ENCODE measurements at regions not wholly inside any gene's neighbourhood (a gene's known extent, or its start where the extent isn't known, plus 50 kb on each side); places are given as distances from the start of the nearest gene placed in this dataset.

DNA sequence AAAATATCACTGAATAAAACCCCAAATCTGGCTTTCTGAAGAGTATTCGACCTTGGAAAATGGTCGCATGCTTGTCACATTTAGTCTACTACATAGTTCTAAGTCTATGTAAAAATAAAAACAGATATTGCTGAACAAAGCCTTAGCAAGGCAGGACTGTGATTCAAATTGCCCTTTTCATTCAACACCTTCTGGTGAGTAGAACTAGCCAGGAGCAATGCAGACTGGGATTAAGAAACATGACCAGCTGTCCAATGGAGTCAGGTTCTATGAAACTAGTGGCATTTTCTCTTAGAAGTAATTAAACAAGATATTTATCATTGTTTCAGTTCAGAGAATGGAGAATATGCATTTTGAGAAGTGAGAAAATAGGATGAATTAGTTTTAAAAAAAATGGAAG lies 1260.5 kb upstream of the ACVR2A start:
- H3K27me3 ChIP-seq (ENCODE audit: control insufficient read depth, insufficient read depth, low read length) = no peaks in the 10 kb centered on the region
- no peak for FAIRE-seq

DNA sequence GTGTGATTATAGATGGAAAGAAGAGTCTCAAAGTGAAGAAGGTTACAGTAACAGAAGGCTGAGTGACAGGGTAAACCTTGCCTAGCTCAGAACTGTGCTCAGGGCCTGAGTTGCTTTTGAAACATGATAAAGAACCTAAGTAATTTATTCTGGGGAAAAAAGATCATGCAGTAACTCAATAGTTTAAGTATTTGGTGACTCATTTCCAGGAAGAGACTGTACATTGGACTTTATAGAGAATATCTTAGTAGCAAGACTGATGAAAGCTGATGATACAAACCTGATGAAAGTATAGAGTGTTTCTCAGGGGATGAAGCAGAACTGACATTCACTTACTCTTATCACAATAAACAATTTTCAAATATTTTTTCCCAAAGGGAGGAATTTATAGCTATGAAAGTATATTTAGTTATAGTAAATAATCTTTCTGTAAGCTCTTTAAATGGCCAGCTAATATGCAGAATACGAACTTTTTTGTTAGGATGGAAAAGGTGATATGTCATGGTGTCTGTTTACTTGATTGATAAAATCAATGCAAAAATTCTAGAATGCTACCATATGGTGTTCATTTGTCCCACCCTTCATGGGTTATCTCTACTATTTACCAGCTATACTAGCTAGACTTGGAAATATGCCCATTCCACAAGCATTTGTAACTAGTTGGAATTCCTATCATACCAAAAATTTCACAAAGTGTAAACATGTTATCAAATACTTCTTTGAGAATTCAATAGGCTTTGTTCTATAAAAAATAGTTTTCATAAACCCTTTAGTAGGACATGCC lies 1265.5 kb upstream of the ACVR2A start:
- Histone ChIP-seq H3K4me3 (ENCODE audit: low read depth, low read length) (no peak overlapping the region), H3K27me3 (ENCODE audit: control insufficient read depth, insufficient read depth, low read length) (no peaks in the 10 kb centered on the region), H3K36me3 (ENCODE audit: control insufficient read depth, insufficient read depth, low read length) (no peaks in the 10 kb centered on the region)
- TF ChIP-seq, protein P1, sequence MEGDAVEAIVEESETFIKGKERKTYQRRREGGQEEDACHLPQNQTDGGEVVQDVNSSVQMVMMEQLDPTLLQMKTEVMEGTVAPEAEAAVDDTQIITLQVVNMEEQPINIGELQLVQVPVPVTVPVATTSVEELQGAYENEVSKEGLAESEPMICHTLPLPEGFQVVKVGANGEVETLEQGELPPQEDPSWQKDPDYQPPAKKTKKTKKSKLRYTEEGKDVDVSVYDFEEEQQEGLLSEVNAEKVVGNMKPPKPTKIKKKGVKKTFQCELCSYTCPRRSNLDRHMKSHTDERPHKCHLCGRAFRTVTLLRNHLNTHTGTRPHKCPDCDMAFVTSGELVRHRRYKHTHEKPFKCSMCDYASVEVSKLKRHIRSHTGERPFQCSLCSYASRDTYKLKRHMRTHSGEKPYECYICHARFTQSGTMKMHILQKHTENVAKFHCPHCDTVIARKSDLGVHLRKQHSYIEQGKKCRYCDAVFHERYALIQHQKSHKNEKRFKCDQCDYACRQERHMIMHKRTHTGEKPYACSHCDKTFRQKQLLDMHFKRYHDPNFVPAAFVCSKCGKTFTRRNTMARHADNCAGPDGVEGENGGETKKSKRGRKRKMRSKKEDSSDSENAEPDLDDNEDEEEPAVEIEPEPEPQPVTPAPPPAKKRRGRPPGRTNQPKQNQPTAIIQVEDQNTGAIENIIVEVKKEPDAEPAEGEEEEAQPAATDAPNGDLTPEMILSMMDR (IDR thresholded peaks at IDR 0.05; ENCODE audit: insufficient read depth, low read length, severe bottlenecking) = no peak
- DNase-seq (ENCODE audit: low read depth) (peak; percentile 71), FAIRE-seq (no peak)

More for the DNA sequence above, 1260.5 kb upstream of the ACVR2A start:
- no peaks in the 10 kb centered on the region for H3K36me3 ChIP-seq (ENCODE audit: control insufficient read depth, insufficient read depth, low read length)
- TF ChIP-seq, protein P1 (IDR thresholded peaks at IDR 0.05; ENCODE audit: insufficient read depth, low read length, severe bottlenecking) = no peak
- no peak for DNase-seq (ENCODE audit: low read depth)
- H3K4me3 ChIP-seq (ENCODE audit: low read depth, low read length) = no peak overlapping the region

DNA sequence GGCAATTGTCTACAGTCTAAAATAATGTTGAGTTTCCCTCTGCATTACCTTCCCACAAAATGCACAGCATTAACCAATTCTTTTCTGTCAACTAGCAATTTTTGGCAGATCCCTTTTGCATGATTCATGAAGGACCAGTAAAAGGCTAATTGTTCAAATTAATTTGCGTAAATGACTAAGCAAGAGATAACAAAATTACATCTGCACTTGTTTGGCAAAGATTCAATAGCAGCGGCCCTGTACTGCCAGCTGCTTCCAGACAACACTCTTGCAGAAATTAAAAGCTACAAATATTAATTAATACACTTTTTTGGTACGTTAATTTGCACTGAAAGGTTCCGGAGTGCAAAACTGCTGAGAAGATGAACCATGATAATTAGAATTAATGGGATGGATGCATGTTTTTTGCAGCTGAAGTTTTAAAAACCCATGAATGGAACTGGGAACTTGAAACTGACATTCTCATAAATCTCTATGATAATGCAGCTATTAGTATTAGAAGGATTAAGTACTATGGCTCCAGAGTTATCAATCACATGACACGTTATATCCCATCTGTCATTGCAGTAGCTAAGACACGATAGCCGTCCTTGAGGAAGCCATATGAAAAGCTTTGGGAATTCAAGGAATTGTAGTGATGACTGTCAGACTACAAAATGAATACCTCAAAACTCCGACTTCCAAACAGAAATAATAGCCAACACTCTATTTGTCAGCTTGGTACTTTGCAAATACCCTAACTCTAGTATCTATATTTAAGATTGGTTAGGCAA lies 1268.3 kb upstream of the ACVR2A start:
- Histone ChIP-seq H3K27me3 (ENCODE audit: control insufficient read depth, insufficient read depth, low read length) (no peaks in the 10 kb centered on the region), H3K36me3 (ENCODE audit: control insufficient read depth, insufficient read depth, low read length) (no peaks in the 10 kb centered on the region), H3K4me3 (ENCODE audit: low read depth, low read length) (no peak overlapping the region)
- FAIRE-seq (no peak), DNase-seq (ENCODE audit: low read depth) (peak; percentile 29)
- TF ChIP-seq, protein P1 (IDR thresholded peaks at IDR 0.05; ENCODE audit: insufficient read depth, low read length, severe bottlenecking) = no peak

DNA sequence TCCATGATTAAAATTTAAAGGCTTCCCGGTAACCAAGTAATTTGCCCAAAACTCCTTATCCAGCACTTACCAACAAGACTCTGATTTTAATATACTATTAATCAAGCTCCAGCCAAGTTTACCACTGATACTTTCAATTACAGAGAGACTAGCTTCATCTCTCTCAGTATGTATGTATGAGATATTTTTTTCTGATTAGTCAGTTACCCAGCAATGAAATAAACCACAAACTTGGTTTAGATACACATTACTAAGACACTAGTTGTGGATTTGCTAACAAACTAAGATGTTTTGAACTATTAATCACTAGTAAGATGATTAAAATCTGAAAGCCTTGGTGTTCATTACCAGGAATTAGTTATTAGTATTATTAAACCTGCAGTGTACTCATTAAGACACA lies 1272.2 kb upstream of the ACVR2A start:
- DNase-seq (ENCODE audit: low read depth) (peak; percentile 79), FAIRE-seq (no peak)
- Histone ChIP-seq H3K36me3 (ENCODE audit: control insufficient read depth, insufficient read depth, low read length) (no peaks in the 10 kb centered on the region), H3K27me3 (ENCODE audit: control insufficient read depth, insufficient read depth, low read length) (no peaks in the 10 kb centered on the region), H3K4me3 (ENCODE audit: low read depth, low read length) (no peak overlapping the region)
- TF ChIP-seq, protein P1 (IDR thresholded peaks at IDR 0.05; ENCODE audit: insufficient read depth, low read length, severe bottlenecking) = no peak

DNA sequence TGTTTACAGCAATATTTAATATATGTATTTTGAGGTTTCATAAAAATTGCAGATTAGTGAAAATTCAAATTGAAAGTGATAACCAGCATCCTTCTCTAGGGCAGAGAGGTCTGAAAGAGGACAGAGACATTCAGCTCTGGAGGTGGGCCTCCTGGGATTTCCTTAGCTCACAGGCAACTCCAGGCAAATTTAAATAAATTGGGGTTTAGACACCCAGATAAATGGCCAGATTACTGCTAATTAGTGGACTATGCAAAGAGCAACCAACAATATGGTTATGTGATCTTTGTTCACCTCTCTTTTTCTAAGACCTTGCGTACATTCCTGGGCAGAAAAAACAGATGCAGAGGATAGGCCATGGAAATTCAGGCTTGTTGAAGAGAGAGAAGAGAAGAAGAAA lies 1282.8 kb upstream of the ACVR2A start:
- no peak overlapping the region for H3K4me3 ChIP-seq (ENCODE audit: low read depth, low read length)
- DNase-seq (ENCODE audit: low read depth) = no peak
- no peaks in the 10 kb centered on the region for H3K27me3 ChIP-seq (ENCODE audit: control insufficient read depth, insufficient read depth, low read length)
- H3K36me3 ChIP-seq (ENCODE audit: control insufficient read depth, insufficient read depth, low read length) = no peaks in the 10 kb centered on the region
- TF ChIP-seq, protein P1 (IDR thresholded peaks at IDR 0.05; ENCODE audit: insufficient read depth, low read length, severe bottlenecking) = no peak
- no peak for FAIRE-seq

Measured in bronchial epithelial cell (primary cell).